GM12891 (cell line): ENCODE measurements at regions not wholly inside any gene's neighbourhood (a gene's known extent, or its start where the extent isn't known, plus 50 kb on each side); places are given as distances from the start of the nearest gene placed in this dataset.
"Not testable (repeated sequence)": the region's sequence is repeated elsewhere in the genome, so short reads cannot be mapped to it uniquely, and the experiment has no call there.

Experiments used
- DNase-seq: peaks from one replicate; pipeline ENCODE4 v3.0.0; 2011; ENCODE audit warnings: low spot score; ENCODE audit not compliant: insufficient read length
- FAIRE-seq: peaks from 2 replicates; lab custom pipeline; 2011; peaks lifted over from hg19 to GRCh38; lab: Jason Lieb, UNC
- PAX5 ChIP-seq: IDR thresholded peaks from 2 replicates; pipeline ENCODE4 v1.6.1; 2011; ENCODE audit warnings: low read length, moderate library complexity, mild to moderate bottlenecking; ENCODE audit not compliant: insufficient read depth, severe bottlenecking
- POLR2A ChIP-seq: IDR thresholded peaks from 2 replicates; pipeline ENCODE4 v1.6.1; 2011; ENCODE audit warnings: low read depth, low read length, control low read depth
- POLR2AphosphoS5 ChIP-seq: IDR thresholded peaks from 2 replicates; pipeline ENCODE4 v1.6.1; 2011; ENCODE audit warnings: low read depth, low read length, control low read depth
- POU2F2 ChIP-seq: IDR thresholded peaks from 2 replicates; pipeline ENCODE4 v1.6.1; 2011; ENCODE audit warnings: low read depth, mild to moderate bottlenecking, control low read depth, low read length, moderate library complexity
- SPI1 ChIP-seq: IDR thresholded peaks from 2 replicates; pipeline ENCODE4 v1.6.1; 2011; ENCODE audit warnings: low read depth, low read length, control low read depth
- TAF1 ChIP-seq: IDR thresholded peaks from 2 replicates; pipeline ENCODE4 v1.6.1; 2011; ENCODE audit warnings: low read depth, low read length, control low read depth

GRCh38 chr17:72454342-72454741 is 333.5 kb downstream of the SOX9 start:
- no peak for DNase-seq
- no peak for FAIRE-seq
- no peak for TF ChIP-seq TAF1
- no peak for TF ChIP-seq POLR2A
- TF ChIP-seq SPI1, result no peak
- TF ChIP-seq PAX5, result no peak
- TF ChIP-seq POLR2AphosphoS5, result no peak
- TF ChIP-seq POU2F2, result no peak

- TF ChIP-seq POU2F2, result no peak
- TF ChIP-seq TAF1, result no peak
- TF ChIP-seq PAX5, result no peak
- no peak for TF ChIP-seq POLR2A
- TF ChIP-seq POLR2AphosphoS5, result no peak
- TF ChIP-seq SPI1, result no peak
- no peak for DNase-seq
- FAIRE-seq, result no peak
These were observed 334.7 kb downstream of the SOX9 start for GRCh38 chr17:72455562-72455961.

GRCh38 chr17:72456075-72456474 is 335.3 kb downstream of the SOX9 start:
- no peak for FAIRE-seq
- DNase-seq, result no peak
- TF ChIP-seq POLR2AphosphoS5 (no peak), SPI1 (no peak), POLR2A (no peak), PAX5 (no peak), POU2F2 (no peak), TAF1 (no peak)

- FAIRE-seq, result no peak
- TF ChIP-seq TAF1 (no peak), SPI1 (no peak), POU2F2 (no peak), PAX5 (no peak), POLR2A (no peak), POLR2AphosphoS5 (no peak)
- no peak for DNase-seq
These were observed 336.9 kb downstream of the SOX9 start for GRCh38 chr17:72457712-72458111.

- DNase-seq (no peak), FAIRE-seq (no peak)
- TF ChIP-seq SPI1 (no peak), POU2F2 (no peak), POLR2AphosphoS5 (no peak), TAF1 (no peak), PAX5 (no peak), POLR2A (no peak)
These were observed 337.5 kb downstream of the SOX9 start for GRCh38 chr17:72458301-72458700.

GRCh38 chr17:72460711-72461110 is 339.9 kb downstream of the SOX9 start:
- TF ChIP-seq TAF1 (no peak), POLR2AphosphoS5 (no peak), POU2F2 (no peak), POLR2A (no peak), SPI1 (no peak), PAX5 (no peak)
- FAIRE-seq, result no peak

GRCh38 chr17:72461757-72462156 is 340.9 kb downstream of the SOX9 start:
- no peak for TF ChIP-seq PAX5
- no peak for TF ChIP-seq POU2F2
- TF ChIP-seq POLR2AphosphoS5, result no peak
- no peak for TF ChIP-seq TAF1
- TF ChIP-seq SPI1, result no peak
- TF ChIP-seq POLR2A, result no peak
- DNase-seq (no peak), FAIRE-seq (no peak)

More at GRCh38 chr17:72460711-72461110, 339.9 kb downstream of the SOX9 start:
- DNase-seq, result no peak

- FAIRE-seq (no peak), DNase-seq (no peak)
- TF ChIP-seq PAX5 (no peak), TAF1 (no peak), POU2F2 (no peak), SPI1 (no peak), POLR2AphosphoS5 (no peak), POLR2A (no peak)
These were observed 341.6 kb downstream of the SOX9 start for GRCh38 chr17:72462407-72462806.

GRCh38 chr17:72462814-72463213 is 342.0 kb downstream of the SOX9 start:
- TF ChIP-seq POLR2A (no peak), TAF1 (no peak), POU2F2 (no peak), PAX5 (no peak), SPI1 (no peak)
- FAIRE-seq, result no peak
- no peak for DNase-seq

- DNase-seq, result no peak
These were observed 342.7 kb downstream of the SOX9 start for GRCh38 chr17:72463287-72464102.

GRCh38 chr17:72464221-72464620 is 343.4 kb downstream of the SOX9 start:
- DNase-seq, FAIRE-seq: not testable (repeated sequence)

More at GRCh38 chr17:72463287-72464102, 342.7 kb downstream of the SOX9 start:
- TF ChIP-seq PAX5, result no peak
- no peak for TF ChIP-seq TAF1
- no peak for TF ChIP-seq POLR2A
- no peak for TF ChIP-seq POLR2AphosphoS5
- no peak for TF ChIP-seq POU2F2
- no peak for TF ChIP-seq SPI1
- FAIRE-seq, result no peak
